ENCODE measurements at regions not wholly inside any gene's neighbourhood (a gene's known extent, or its start where the extent isn't known, plus 50 kb on each side); places are given as distances from the start of the nearest gene placed in this dataset.

DNA sequence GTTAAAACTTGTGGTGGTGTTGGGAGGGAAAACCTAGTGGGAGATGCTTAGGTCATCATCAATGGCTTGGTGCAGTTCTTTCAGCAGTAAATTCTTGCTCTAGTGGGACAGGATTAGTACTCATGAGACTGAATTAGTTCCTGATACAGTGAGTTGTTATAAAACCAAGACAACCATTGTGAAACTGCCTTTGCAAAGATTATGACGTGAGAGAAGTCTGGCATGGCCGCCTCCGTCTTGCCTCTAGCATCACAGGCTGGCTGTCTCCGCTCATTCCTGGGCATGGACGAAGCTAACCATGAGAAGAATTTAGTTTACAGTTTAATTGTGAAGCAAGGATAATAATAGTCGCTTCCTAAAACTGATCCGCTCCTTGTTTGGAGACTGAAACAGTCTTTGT lies 186.4 kb downstream of the KIF20B start:
- DNase-seq = peak; percentile 55 to 78

DNA sequence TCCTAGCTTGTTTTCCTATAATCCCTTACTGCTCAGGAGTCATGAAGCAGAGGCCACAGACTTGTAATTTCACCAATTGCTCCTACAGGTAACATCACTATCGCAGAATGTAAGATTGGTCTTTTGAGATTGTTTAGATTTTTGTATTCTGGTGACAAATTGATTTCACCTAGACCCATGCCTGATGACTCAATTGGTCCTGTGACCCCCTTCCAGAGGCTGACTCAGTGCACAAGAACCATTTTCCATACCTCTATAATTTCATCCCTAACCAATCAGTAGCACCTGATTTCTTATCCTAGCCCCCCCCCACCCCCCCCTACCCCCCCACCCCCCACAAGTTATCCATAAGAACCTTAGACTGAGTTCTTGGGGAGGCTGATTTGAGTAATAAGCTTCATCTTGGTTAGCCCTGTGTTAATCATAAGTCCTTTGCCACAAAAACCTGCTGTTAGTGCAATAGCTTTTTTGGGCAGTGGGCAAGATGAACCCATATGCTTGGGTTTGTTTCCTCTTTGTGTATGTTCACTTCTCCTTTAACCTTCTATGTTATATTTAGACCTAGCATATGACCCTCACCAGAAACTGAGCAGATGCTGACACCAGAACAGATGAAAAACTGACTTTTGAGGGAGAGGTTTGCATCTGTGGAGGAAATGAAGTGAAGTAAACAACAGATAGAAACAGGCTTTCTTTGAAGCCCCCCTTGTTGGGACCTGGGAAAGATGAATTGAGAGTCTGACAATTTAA lies 187.1 kb downstream of the KIF20B start:
- peak; percentile 32 to 63 for DNase-seq

DNA sequence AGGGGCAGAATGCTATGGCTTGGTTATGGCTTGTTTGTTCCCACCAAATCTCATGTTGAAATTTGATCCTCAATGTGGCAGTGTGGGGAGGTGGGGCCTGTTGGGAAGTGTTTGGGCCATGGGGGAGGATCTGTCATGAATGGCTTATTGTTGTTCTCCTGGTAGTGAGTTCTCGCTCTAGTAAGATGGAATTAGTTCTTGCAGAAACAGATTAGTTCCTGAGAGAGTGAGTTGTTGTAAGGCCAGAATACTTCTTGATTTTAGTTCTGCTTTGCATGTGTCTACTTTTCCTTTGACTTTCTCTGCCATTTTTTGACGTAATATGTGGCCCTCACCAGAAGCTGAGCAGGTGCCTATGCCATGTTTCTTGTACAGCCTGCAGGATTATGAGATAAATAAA lies 188.2 kb downstream of the KIF20B start:
- peak; percentile 18 to 45 for DNase-seq

DNA sequence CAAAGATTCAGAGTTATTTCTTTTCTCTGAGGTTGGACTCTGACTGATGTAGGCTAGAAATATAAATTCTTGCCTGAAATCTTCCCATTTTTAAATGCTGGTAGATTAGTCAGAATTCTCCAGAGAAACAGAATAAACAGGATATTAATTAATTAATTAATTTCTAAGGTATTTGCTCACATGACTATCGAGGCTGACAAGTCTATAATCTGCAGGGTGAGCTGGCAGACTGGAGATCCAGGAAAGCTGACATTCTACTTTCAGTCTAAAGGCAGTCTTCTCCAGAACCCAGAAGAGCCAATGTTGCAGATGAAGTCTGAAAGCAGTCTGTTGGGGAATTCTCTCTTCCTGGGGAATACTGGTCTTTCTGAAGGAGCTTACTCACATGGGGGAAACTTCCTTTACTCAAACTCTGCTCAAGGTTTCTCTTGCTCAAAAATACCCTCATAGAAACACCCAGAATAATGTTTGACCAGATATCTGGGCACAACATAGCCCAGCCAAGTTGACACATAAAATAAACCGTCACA lies 189.7 kb downstream of the KIF20B start:
- peak in 1 of 2 donors; percentile 35 for DNase-seq

DNA sequence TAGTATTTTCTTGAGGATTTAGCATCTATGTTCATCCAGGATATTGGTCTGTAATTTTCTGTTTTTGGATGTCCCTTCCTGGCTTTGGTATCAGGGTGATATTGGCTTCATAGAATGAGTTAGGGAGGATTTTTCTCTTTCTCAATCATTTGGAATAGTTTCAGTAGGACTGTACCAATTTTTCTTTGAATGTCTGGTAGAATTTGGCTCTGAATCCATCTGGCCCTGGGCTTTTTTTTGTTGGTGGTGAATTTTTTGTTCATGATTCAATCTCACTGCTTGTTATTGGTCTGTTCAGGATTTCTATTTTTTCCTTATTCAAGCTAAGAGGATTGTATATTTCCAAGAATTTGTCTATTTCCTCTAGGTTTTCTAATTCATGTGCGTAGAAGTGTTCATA lies 192.7 kb downstream of the KIF20B start:
- no peak for DNase-seq

DNA sequence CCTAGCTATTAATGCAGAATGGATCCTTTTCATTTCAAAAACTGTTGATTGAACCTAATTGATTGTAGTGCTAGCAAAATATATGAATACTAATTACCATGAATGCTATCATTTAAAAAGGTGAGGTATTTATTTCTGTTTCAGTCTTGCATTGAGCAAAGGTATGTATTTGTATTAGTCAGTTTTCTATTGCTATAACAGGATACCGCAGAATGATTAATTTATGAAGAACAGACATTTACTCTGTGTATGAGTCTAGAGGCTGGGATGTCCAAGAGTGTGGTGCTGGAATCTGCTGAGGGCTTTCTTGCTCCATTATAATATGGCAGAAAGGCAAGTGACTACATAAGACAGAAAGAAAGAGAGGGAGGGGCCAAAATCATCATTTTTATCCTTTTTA lies 199.2 kb downstream of the KIF20B start:
- DNase-seq = no peak

DNA sequence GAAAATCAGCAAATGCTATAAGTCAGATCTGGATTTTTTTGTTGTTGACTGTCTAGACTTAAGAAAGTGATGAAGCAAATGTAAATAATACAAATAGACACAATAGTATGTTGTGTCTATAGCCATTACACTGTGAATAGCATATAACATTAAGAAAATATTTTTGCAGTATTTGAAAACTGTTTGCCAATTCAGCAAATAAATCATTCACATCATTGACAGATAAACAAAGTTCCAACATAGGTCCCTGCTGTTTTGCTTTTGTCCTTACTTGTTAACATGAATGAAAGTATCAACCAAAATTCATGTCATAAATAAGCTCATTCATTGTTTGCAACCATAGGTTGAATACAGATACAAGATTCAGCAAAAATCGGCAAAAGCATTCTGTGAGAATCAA lies 200.5 kb downstream of the KIF20B start:
- no peak for DNase-seq

DNA sequence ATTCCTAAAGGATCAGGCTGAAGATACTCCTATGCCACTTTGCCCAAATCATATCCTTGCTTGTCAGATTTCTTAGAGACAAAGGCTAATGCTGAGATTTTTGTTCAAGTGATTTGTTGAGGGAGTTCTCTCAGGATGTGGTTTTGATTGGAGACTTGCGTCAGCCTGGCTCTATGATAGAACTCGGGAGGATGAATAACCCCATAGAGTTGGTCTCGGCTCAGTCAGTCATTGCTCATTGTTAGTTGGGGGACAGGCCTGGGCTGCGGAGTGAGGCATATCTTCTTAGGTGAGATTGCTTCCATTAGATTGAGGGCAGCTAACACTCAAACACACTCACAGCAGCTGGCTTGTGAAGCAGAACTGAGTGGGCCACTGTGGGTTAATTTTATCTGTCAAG lies 203.4 kb downstream of the KIF20B start:
- DNase-seq = no peak

DNA sequence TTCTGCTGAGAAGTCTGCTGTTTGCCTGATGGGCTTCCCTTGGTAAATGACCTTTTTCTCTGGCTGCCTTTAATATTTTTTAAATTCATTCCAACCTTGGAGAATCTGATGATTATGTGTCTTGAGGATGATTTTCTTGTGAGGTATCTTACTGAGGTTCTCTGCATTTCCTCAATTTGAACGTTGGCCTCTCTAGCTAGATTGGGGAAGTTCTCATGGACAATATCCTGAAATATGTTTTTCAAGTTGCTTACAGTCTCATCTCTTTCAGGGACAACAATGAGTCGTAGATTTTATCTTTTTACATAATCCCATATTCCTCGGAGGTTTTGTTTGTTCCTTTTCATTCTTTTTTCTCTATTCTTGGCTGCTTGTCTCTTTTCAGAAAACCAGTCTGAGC lies 208.4 kb downstream of the KIF20B start:
- DNase-seq = peak; percentile 25 to 47

DNA sequence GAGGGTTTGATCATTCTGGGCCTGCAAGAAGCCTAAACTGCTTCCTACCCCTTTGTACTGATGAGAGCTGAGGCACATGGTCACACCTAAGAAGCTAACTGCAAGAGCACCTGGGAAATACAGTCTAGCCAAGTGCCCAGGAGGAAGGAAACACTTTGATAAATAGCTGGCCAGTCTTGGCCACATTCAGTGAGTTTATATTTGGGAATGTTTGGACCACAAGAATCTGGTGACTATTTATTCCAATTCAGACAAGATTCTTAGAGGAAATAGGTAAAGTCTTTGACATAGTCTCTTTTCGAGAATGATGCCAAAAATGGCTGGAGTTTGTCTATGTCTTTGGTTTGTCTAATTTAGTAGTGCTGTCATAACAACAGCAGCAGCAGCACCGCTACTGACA lies 213.6 kb downstream of the KIF20B start:
- DNase-seq = no peak

DNA sequence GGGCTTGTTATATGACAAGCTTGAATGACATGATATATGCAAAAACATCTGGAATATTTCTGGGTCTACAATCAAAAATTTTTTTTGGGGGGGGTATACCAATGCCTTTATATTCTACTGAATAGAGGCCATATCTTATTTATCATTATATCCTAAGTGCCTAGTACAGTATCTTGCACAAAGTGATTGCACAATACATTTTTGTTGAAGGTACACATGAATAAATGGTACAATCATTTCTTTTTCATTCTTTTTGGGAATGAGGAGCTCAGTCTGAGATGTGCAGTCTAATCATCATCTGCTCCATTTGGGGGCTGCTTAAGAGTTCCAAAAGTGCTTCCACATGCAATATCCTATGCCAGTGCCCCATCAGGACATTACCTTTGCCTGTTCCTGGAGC lies 214.6 kb downstream of the KIF20B start:
- no peak for DNase-seq

DNA sequence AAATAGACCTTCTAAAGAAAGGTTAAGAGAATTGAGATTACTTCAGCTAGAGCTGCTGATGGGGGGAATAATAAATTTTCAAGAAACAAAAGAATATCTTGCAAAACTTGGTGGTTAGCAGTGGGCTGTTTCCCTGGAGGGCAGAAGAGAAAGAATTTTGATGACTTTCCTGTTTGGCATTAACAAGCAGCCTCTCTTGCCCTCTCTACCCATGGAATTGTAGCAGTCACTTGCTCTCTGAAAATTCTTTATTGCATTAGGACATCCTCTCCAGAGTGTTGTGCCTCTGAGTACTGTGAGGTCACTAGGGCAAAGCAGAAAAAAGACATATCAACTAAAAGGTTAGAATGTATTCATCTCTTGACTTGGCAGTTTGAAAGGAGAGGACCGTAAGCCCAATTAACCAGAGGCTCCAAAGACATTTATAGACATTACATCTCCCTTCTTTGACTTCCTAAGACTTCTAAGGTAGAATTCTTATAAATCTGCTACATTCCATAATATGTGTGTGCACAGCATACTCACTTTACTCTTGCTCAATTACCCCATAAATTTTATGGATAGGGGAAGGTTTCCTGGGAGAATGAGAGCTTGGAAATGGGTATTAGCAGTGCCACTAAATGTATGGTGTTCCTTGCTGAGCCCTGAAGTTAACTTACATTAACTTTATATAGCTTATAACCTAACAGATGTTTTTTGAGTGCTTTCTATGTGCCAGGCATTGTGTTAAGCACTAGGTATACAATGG lies 215.3 kb downstream of the KIF20B start:
- no peak for DNase-seq

DNA sequence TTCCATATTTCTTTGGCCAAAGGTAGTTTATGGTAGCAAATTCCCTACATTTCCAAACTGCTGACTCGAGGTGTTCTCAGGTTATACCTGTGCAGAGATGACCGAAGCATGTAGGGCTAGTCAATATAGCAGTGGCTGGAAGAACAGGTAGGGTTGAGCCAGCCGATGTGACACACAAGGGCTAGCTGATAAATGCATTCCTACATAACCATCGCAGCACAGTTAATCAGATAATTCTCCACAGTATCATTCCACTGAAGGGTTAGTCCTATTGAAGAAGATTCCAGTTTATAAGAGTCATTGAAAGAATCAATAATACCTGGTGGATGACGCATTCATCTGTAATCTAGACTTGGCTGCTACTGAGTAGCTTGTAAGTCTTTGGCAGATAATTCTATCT lies 220.0 kb downstream of the KIF20B start:
- DNase-seq = no peak

DNA sequence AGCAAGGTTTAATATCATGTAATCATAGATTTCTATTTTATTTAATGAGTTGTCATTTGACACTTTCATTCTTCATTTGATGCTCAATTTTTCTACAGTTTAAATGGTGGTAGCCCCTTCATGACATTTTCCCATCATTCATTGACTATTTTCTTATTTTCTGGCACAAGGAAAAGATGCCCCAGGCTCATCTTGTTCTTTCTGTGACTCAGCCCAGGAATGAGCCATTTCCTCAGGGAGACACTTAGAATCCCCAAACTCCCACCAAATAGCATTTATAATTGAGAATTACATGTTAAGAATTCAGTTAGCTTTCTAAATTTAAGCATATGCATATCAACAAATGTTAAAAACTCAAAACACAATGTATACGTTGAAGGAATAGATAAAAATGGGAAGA lies 222.3 kb downstream of the KIF20B start:
- no peak for DNase-seq

DNA sequence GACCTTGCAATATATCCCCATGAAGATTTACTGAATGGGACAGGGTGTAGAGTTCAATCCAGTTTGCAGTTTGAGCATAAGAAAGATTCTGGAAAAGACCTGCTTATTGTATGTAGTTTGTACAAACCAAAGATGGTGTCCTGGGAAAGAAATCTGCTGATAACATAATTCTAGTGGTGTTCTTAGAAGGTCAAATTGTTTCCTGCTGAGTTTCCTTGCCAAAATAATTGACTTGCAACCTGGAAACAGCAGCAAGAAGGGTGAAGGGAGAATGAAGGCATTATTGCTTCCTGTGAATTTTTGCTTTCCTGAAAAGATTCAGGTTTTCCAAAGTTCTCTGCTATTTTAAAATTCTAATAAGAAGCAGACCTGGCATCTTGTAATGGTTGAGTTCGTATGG lies 222.9 kb downstream of the KIF20B start:
- no peak for DNase-seq

DNA sequence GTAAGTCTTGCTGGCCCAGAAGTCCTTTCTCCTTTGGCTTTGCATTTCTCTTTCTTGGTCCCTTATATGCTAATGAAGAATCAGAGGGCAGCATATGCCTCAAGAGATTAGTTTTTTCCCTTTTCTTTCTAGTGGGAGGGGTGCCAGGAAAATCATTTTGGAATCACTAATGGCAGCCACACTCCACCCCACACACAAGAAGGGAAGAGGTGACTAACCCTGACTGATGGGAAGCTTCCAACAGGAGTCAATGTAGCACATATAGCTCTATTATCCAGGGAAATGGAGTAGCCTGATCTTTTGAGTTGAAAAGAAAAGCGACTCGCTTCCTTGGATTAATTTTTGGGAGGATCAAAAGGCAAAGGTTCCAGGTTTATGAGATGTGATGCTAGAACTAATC lies 225.3 kb downstream of the KIF20B start:
- no peak for DNase-seq

DNA sequence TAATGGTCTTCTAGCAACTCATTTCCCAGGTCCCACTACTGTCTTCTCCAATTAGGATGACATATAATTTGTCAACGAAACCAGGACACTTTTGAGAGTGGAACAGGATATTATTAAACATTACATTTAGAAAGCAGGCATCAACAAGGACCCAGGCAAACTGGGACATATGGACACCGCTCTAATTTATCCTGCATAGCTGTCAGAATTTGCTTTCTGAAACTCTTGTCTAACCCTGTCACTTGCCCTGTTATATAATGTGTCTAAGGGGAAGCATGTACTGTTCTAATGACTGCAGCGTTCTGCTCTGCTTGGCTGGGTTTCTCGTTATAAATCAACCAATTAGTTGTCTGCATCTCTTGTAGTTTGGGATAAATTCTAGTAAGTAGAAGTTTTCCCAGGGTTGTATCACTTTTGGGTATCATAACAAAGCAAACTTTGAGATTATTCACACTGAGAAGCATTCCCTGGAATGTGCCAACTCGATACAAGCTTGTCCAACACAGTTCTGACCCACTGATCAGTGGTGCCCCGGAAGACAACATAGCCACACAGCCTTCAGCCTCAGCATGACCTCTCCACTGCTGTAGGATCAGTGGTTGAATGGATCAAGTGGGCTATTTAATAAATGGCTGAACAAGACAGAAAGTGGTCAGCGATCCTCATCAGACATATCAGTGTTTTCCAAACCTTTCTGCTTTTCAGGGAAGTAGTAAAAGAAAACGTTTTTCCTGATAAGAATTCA lies 228.1 kb downstream of the KIF20B start:
- DNase-seq = no peak

DNA sequence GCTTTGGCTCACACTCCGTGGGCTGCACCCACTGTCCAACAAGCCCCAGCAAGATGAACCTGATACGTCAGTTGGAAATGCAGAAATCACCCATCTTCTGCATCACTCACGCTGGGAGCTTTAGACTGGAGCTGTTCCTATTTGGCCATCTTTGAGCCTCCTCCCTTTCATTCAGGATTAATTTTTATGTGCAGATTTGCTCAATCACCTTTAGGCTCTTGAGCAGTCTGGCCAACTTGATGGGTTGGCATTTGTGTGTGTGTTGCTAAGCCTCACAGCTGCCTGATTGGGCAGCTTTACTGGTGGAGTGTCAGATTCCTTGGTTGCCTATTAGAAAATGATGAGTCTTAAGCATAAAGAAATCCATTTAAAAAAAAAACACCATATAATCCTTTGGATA lies 236.1 kb downstream of the KIF20B start:
- DNase-seq = no peak

DNA sequence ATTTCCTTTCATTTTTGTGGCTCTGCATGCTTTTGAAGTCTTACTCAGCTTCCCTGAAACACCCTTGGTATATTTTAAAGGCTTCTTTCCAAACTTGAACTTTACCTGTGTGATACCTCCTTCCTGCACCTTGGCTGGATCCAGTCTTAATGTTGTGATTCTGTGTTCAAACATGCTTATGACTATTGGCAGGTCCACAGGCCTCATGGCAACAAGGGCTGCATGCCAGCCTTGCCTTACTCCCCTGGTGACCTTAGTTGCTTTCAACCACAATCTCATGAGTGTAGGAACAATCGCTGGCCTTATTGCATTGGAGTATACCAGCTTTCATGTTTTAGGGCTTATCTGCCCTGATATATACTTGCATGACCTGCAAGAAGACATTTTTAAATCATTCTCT lies 238.7 kb downstream of the KIF20B start:
- no peak for DNase-seq

DNA sequence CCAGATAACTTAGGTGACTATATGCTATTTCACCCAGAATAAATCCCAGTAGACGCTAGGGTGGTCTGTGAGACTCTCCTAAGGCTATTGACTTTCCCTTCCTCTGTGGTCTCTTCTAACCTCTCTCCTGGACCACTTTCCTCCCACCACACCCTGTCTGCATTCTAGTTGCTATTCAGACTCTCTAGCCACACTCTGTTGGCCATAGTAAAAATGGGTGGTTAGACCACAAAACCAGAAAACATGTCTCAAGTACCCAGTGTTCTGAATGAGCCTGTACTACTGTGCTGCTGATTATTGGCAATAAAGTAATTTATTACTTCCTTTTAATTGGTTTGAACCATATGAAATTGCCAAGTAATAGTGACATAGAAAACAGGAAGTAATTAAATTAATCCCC lies 240.8 kb downstream of the KIF20B start:
- DNase-seq = no peak

DNA sequence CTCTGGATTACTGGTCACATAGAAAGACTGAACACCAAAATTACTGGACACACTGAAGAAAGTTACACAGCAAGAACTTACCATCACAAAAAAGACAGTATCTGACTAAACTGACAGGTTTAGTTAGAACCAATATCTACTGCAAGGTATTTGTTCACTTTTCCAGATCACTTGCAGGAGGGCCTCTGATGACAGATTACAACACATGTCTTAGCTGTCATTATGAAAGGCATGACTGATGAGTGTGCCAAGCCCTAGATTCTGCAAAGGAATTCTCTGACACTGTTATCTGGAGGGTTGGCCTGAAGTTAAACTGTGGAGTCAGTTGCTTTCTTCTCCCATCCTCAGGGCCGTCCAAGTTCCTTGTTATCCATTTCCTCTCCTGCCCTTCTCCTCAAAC lies 242.7 kb downstream of the KIF20B start:
- no peak for DNase-seq

DNA sequence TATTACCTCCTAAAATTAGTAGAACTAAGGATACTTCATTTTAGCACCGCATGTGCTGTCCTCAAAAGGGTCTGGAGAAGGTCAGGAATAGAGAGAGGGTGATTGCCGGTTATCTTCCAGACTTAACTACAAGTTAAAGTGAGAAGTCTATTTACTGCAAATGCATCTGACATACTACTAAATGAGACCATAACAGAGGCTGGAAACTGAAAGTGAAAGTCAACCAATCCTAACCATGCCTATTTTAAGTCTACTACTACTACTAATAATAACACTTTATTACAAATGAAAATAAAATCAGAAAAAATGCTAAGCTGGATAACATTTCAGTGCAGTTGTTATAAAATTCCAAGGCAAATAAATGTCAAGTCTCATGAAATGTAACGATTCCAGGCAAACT lies 244.7 kb downstream of the KIF20B start:
- peak in 1 of 2 donors; percentile 8 for DNase-seq

DNA sequence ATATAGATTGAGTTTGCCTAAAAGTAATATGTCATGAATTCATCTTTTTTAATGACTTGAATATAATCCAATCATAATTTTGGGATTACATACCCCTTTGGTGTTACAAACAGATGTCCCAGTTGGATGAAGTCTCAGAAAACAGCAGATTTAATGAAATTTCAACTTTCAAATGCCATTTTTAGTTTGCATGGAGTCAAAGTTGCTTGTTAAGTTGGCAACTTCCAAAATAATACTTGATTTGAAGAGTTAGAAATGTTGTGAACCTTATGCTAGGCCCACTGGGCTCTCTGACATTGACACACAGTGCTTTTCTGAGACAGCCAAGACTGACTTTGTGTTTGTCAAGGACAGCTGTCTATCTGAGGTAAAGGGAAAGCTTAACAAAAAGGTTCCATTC lies 248.1 kb downstream of the KIF20B start:
- DNase-seq = no peak

DNA sequence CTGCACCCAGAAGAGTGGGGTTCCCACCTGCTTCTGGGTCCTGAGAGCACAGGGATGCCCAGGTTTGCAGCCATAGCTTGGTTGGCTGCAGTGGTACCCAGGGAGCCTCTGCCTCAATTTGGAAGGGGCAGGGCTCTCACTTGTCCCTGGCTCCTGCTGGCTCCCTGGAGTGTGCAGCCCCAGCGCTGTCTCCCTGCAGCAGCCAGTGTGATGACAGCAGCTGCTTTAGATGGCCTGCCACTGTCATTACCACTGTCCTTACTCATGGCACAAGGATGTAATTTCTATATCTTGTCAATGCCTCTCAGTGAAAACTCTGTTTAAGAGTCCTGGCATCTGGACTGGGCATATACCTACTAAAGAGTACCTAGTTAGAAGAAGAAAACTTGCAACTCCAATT lies 250.9 kb downstream of the KIF20B start:
- no peak for DNase-seq
